ENCODE measurements at regions not wholly inside any gene's neighbourhood (a gene's known extent, or its start where the extent isn't known, plus 50 kb on each side); places are given as distances from the start of the nearest gene placed in this dataset.

DNA sequence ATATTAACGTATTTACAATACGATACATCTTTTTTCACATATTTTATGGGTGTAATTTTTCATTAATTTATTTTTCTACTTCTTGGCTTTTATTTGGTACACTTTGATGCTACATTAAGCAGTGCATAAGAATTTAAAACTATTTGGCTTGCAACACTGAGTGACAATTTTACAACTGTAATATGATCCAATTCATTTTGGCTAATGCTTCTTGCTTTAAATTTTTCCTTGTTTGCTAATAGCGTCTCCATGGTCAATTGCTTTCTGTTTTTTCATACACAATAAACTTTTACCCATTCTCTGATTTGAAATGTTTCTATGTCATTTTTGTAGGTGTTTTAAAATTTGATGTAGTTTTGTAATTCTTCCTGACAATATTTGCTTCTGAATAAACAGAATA, 773.2 kb downstream of the FAM181B start:
- Histone ChIP-seq H3K4me3 (ENCODE audit: extremely low read depth in 1 of 4, insufficient read depth in 2 of 4, low read depth in 3 of 4, low read length in 4 of 4) (no peak overlapping the region), H4K5ac (ENCODE audit: insufficient read length, low read depth, low read length) (no peak overlapping the region), H4K8ac (ENCODE audit: extremely low read depth, insufficient read depth, low read length) (no peak overlapping the region), H3K27ac (ENCODE audit: low read depth, low read length) (no peak overlapping the region), H2BK12ac (ENCODE audit: low read depth, low read length) (no peak overlapping the region), H3K56ac (replicated peaks; ENCODE audit: insufficient read length, low read depth, low read length) (no peak overlapping the region), H3K23me2 (ENCODE audit: low read depth, low read length) (no peaks in the 10 kb centered on the region), H2BK5ac (ENCODE audit: low read depth, low read length) (no peak overlapping the region), H4K20me1 (replicated peaks in 1 of 2; ENCODE audit: control insufficient read depth in 1 of 2, insufficient read depth in 2 of 2, low read length in 2 of 2) (no peaks in the 10 kb centered on the region), H3K4me1 (replicated peaks in 1 of 4; ENCODE audit: control insufficient read depth in 3 of 4, insufficient read depth in 4 of 4, low read length in 3 of 4) (no peaks in the 10 kb centered on the region), H2BK120ac (replicated peaks; ENCODE audit: low read depth, low read length) (no peak overlapping the region), H3K79me1 (ENCODE audit: low read depth, low read length) (no peaks in the 10 kb centered on the region), H3K18ac (ENCODE audit: extremely low read depth, low read length) (no peak overlapping the region), H3K36me3 (ENCODE audit: control insufficient read depth in 2 of 4, insufficient read depth in 4 of 4, low read length in 3 of 4) (no peaks in the 10 kb centered on the region), H3K4me2 (ENCODE audit: insufficient read depth in 1 of 2, low read depth in 2 of 2, low read length in 2 of 2) (no peak overlapping the region), H3K79me2 (ENCODE audit: control insufficient read depth in 1 of 2, insufficient read depth in 2 of 2, low read length in 2 of 2) (no peaks in the 10 kb centered on the region), H3K4ac (replicated peaks; ENCODE audit: insufficient read length, low read depth, low read length) (no peak overlapping the region), H2BK15ac (ENCODE audit: low read length) (no peak overlapping the region), H2AFZ (ENCODE audit: low read length) (no peak overlapping the region), H3K23ac (ENCODE audit: insufficient read length) (no peak overlapping the region), H3K9ac (replicated peaks in 1 of 4; ENCODE audit: extremely low read depth in 1 of 4, low read depth in 3 of 4, low read length in 3 of 4) (no peak overlapping the region), H2BK20ac (ENCODE audit: low read length) (no peak overlapping the region), H3K27me3 (replicated peaks in 1 of 4; ENCODE audit: control insufficient read depth in 3 of 4, extremely low read depth in 1 of 4, insufficient read depth in 3 of 4, low read length in 3 of 4) (no peaks in the 10 kb centered on the region), H3K9me3 (ENCODE audit: insufficient read depth in 2 of 2, low read depth in 1 of 2, low read length in 1 of 2) (no peaks in the 10 kb centered on the region), H3K14ac (ENCODE audit: insufficient read length) (no peak overlapping the region), H2AK5ac (ENCODE audit: low read depth, low read length) (no peak overlapping the region), H4K91ac (replicated peaks; ENCODE audit: insufficient read length, low read length) (no peak overlapping the region)
- DNase-seq (ENCODE audit: low read depth in 1 of 2, low spot score in 2 of 2) (no peak), FAIRE-seq (no peak)
- POLR2A ChIA-PET (ENCODE audit: partially characterized antibody), result no interaction called here
- WGBS, 2 experiments (ENCODE audit: extremely low coverage in 1 of 2, insufficient coverage in 1 of 2, insufficient read length in 1 of 2, insufficient replicate concordance in 2 of 2, low coverage in 1 of 2, low lambda C conversion rate in 2 of 2, missing lambda C conversion rate in 1 of 2), result 94% methylated on average over 3 of the region's 3 CpGs; no CpG with 5 or more reads in 1 of the 2 experiments
- CTCF ChIA-PET (ENCODE audit: partially characterized antibody), result interaction anchor here (0.7 kb wide), 1 partner anchor 10 kb away, joined by 3 read pairs; no protein-coding TSS in a partner anchor
- TF ChIP-seq JUN (IDR thresholded peaks at IDR 0.05; ENCODE audit: low read depth, low read length) (no peak), SRF (IDR thresholded peaks at IDR 0.05; ENCODE audit: low read depth, low read length) (no peak), CBX8 (IDR thresholded peaks at IDR 0.05; ENCODE audit: borderline replicate concordance, low read depth, low read length) (no peak)

Data from H1 (cell line).